Testis (tissue), 2 donors: ENCODE measurements at regions not wholly inside any gene's neighbourhood (a gene's known extent, or its start where the extent isn't known, plus 50 kb on each side); places are given as distances from the start of the nearest gene placed in this dataset.

Experiments
- POLR2A ChIP-seq: fragments of 450-650 bp; IDR thresholded peaks from one replicate; pipeline ENCODE4 v1.6.1; 2017; ENCODE audit warnings: antibody characterized with exemption, mild to moderate bottlenecking, moderate library complexity
- TF ChIP-seq, protein P1 (sequence below), 3 experiments: fragments of 450-650 bp in 2 of 3; fragments of 200-600 bp in 1 of 3; sonication (generic) in 1 of 3; IDR thresholded peaks; one replicate each; pipeline ENCODE4 v1.5.1; 2016 to 2019; ENCODE audit warnings: antibody characterized with exemption in 3 of 3, mild to moderate bottlenecking in 2 of 3, moderate library complexity in 1 of 3

- TF ChIP-seq, protein P1, sequence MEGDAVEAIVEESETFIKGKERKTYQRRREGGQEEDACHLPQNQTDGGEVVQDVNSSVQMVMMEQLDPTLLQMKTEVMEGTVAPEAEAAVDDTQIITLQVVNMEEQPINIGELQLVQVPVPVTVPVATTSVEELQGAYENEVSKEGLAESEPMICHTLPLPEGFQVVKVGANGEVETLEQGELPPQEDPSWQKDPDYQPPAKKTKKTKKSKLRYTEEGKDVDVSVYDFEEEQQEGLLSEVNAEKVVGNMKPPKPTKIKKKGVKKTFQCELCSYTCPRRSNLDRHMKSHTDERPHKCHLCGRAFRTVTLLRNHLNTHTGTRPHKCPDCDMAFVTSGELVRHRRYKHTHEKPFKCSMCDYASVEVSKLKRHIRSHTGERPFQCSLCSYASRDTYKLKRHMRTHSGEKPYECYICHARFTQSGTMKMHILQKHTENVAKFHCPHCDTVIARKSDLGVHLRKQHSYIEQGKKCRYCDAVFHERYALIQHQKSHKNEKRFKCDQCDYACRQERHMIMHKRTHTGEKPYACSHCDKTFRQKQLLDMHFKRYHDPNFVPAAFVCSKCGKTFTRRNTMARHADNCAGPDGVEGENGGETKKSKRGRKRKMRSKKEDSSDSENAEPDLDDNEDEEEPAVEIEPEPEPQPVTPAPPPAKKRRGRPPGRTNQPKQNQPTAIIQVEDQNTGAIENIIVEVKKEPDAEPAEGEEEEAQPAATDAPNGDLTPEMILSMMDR (IDR thresholded peaks at IDR 0.05), result no peak
- TF ChIP-seq POLR2A, result no peak
These were observed 178.2 kb upstream of the NRG3 start for GRCh38 chr10:81696609-81697388.
